ENCODE measurements at regions not wholly inside any gene's neighbourhood (a gene's known extent, or its start where the extent isn't known, plus 50 kb on each side); places are given as distances from the start of the nearest gene placed in this dataset.

DNA sequence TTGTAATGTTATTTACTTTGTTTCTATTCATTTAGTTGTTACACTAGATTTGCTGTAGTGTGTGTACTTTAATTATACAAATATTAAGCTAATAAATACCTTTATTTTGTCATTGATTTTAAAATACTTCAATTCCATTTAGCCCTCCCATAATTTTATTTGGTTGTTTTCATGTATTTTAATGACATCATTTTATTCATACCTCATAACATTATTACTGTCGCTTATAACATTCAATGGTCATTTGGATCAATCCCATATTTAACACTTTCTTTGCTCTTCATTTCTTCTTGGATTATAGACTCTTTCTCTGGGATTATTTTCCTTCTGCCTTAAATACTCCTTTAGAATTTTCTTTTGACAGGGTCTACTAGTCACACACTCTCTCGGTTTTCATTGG, 86.6 kb upstream of the CAND1 start:
- Histone ChIP-seq H3K56ac (ENCODE audit: insufficient read length, low read depth, low read length) (no peak overlapping the region), H3K27ac (ENCODE audit: insufficient read length, low read depth, low read length) (no peak overlapping the region), H4K8ac (replicated peaks; ENCODE audit: insufficient read length, low read depth, low read length) (no peak overlapping the region), H3K27me3 (ENCODE audit: insufficient read depth, low read length) (no peaks in the 10 kb centered on the region), H3K23me2 (ENCODE audit: insufficient read length, low read depth, low read length, poor library complexity, severe bottlenecking) (no peaks in the 10 kb centered on the region), H2BK15ac (ENCODE audit: low read depth, low read length) (no peak overlapping the region), H2BK120ac (ENCODE audit: low read depth, low read length, poor library complexity, severe bottlenecking) (no peak overlapping the region), H3K14ac (ENCODE audit: insufficient read depth, low read length) (no peak overlapping the region), H2BK12ac (ENCODE audit: insufficient read length, low read depth, low read length) (no peak overlapping the region), H2AK5ac (ENCODE audit: insufficient read length, low read length) (no peak overlapping the region), H3K23ac (ENCODE audit: insufficient read length, low read depth, low read length) (no peak overlapping the region), H4K20me1 (ENCODE audit: control insufficient read depth, insufficient read depth, insufficient read length) (no peaks in the 10 kb centered on the region), H2BK5ac (ENCODE audit: insufficient read length, low read length) (no peak overlapping the region), H3K4ac (ENCODE audit: low read depth, low read length) (no peak overlapping the region), H3K4me1 (ENCODE audit: insufficient read depth, low read length) (no peaks in the 10 kb centered on the region), H2AFZ (ENCODE audit: low read length) (no peak overlapping the region), H3K9me3 (ENCODE audit: control insufficient read depth, low read depth, low read length) (no peaks in the 10 kb centered on the region), H3K79me2 (ENCODE audit: insufficient read depth, low read length) (no peaks in the 10 kb centered on the region), H3T11ph (ENCODE audit: low read length) (no peak overlapping the region), H4K91ac (ENCODE audit: insufficient read length, low read depth, low read length) (no peak overlapping the region), H2BK20ac (ENCODE audit: low read depth, low read length, poor library complexity, severe bottlenecking) (no peak overlapping the region), H3K79me1 (ENCODE audit: insufficient read depth, low read depth, low read length, poor library complexity, severe bottlenecking) (no peaks in the 10 kb centered on the region), H3K18ac (ENCODE audit: insufficient read length, low read depth, low read length) (no peak overlapping the region), H4K5ac (ENCODE audit: insufficient read length, low read depth, low read length) (no peak overlapping the region), H3K9ac (ENCODE audit: extremely low read depth, insufficient read length, low read length) (no peak overlapping the region), H3K4me2 (ENCODE audit: insufficient read depth, insufficient read length, low read length) (no peak overlapping the region)
- Mint-ChIP-seq H3K4me1 (no peaks in the 10 kb centered on the region), H3K36me3 (ENCODE audit: insufficient read depth in 1 of 3, low read depth in 3 of 3) (no peaks in the 10 kb centered on the region), H3K4me3 (no peak overlapping the region), H3K27me3 (ENCODE audit: low read depth) (peaks cover 7% of the 10 kb centered on the region), H3K27ac (no peak overlapping the region), H3K9me3 (peaks cover 3 to 4% of the 10 kb centered on the region in 2 experiments; a peak in 3 of 5 replicates)
- no peak for TF ChIP-seq CTCF (conservative IDR thresholded peaks at IDR 0.05)
- no peak for DNase-seq
- WGBS (ENCODE audit: extremely low coverage, insufficient read length, low lambda C conversion rate) = 100% methylated on average over 1 of the region's 2 CpGs
